IMR-90 (cell line): ENCODE measurements at regions not wholly inside any gene's neighbourhood (a gene's known extent, or its start where the extent isn't known, plus 50 kb on each side); places are given as distances from the start of the nearest gene placed in this dataset.

Source experiments
- ATAC-seq: fragments of 200-7000 bp; cut with Tn5 transposase; 2 replicates; pipeline ENCODE4 v1.9.1; 2020; ENCODE audit warnings: low read depth, mild to moderate bottlenecking, moderate library complexity
- BruUV-seq: library from RNA; stranded (reverse); fragments of 400-500 nt; replicated peaks from 2 replicates; lab custom pipeline; 2021; lab: Mats Ljungman, UMichigan
- CTCF ChIA-PET: fragments of 300-600 bp; formaldehyde crosslinking; extraction: SDS; loops from one replicate; lab custom pipeline; 2021; ENCODE audit warnings: antibody characterized with exemption; lab: Yijun Ruan, JAX
- POLR2A ChIA-PET: fragments of 300-600 bp; sonication (Branson Sonifier 250); formaldehyde crosslinking; loops from one replicate; lab custom pipeline; 2022; ENCODE audit warnings: antibody characterized with exemption; ENCODE audit not compliant: unreplicated experiment; lab: Charles Lee
- DNase-seq: peaks from one replicate; pipeline ENCODE4 v3.0.0; 2013
- H2AFZ ChIP-seq: replicated peaks from 2 replicates; pipeline ENCODE3; 2013; ENCODE audit warnings: low read length, mild to moderate bottlenecking; ENCODE audit not compliant: poor library complexity
- H2AK5ac ChIP-seq: 2 replicates; pipeline ENCODE4 v1.6.1; 2013; ENCODE audit warnings: low read depth, low read length, inconsistent platforms
- H2AK9ac ChIP-seq: replicated peaks from 2 replicates; pipeline ENCODE3; 2013; ENCODE audit warnings: mild to moderate bottlenecking, low read depth, low read length, moderate library complexity; ENCODE audit not compliant: poor library complexity
- H2BK120ac ChIP-seq: 2 replicates; pipeline ENCODE4 v1.6.1; 2013; ENCODE audit warnings: low read depth, low read length, inconsistent platforms
- H2BK15ac ChIP-seq: 3 replicates; pipeline ENCODE4 v1.6.1; 2013; ENCODE audit warnings: low read depth, low read length, inconsistent platforms
- H2BK20ac ChIP-seq: 2 replicates; pipeline ENCODE4 v1.6.1; 2013; ENCODE audit warnings: low read depth, mild to moderate bottlenecking, inconsistent platforms, low read length, moderate library complexity
- H2BK5ac ChIP-seq: 2 replicates; pipeline ENCODE4 v1.6.1; 2013; ENCODE audit warnings: mild to moderate bottlenecking, low read depth, low read length, inconsistent platforms; ENCODE audit not compliant: poor library complexity, severe bottlenecking
- H3K14ac ChIP-seq: replicated peaks from 2 replicates; pipeline ENCODE4 v1.6.1; 2013; ENCODE audit warnings: low read depth, low read length, inconsistent platforms
- H3K18ac ChIP-seq: 2 replicates; pipeline ENCODE4 v1.6.1; 2013; ENCODE audit warnings: low read depth, low read length, control low read depth
- H3K23ac ChIP-seq: 2 replicates; pipeline ENCODE4 v1.6.1; 2013; ENCODE audit warnings: low read depth, low read length, inconsistent platforms
- H3K27ac ChIP-seq: 2 replicates; pipeline ENCODE4 v1.5.1; 2013; ENCODE audit warnings: mild to moderate bottlenecking, control low read depth, low read length; ENCODE audit not compliant: insufficient read depth
- H3K27me3 ChIP-seq: 2 replicates; pipeline ENCODE4 v1.6.1; 2013; ENCODE audit warnings: low read length; ENCODE audit not compliant: control insufficient read depth, insufficient read depth
- H3K36me3 ChIP-seq: 2 replicates; pipeline ENCODE4 v1.6.1; 2013; ENCODE audit warnings: low read length, mixed read lengths; ENCODE audit not compliant: control insufficient read depth, insufficient read depth
- H3K4ac ChIP-seq: 2 replicates; pipeline ENCODE4 v1.6.1; 2013; ENCODE audit warnings: low read depth, low read length, inconsistent platforms
- H3K4me1 ChIP-seq: 2 replicates; pipeline ENCODE4 v1.6.1; 2013; ENCODE audit warnings: low read length, mixed read lengths; ENCODE audit not compliant: control insufficient read depth, insufficient read depth
- H3K4me2 ChIP-seq: 2 replicates; pipeline ENCODE4 v1.6.1; 2013; ENCODE audit warnings: low read depth, mild to moderate bottlenecking, control low read depth, low read length, moderate library complexity
- H3K4me3 ChIP-seq: 2 replicates; pipeline ENCODE4 v1.5.1; 2013; ENCODE audit warnings: low read depth, mild to moderate bottlenecking, control low read depth, low read length, moderate library complexity; ENCODE audit not compliant: insufficient read depth
- H3K56ac ChIP-seq: 2 replicates; pipeline ENCODE4 v1.6.1; 2013; ENCODE audit warnings: low read length, inconsistent platforms; ENCODE audit not compliant: insufficient read depth; ENCODE audit errors: extremely low read depth
- H3K79me1 ChIP-seq, 2 experiments: 2 replicates each; pipeline ENCODE4 v1.6.1; 2013; ENCODE audit warnings: low read length in 2 of 2, inconsistent platforms in 1 of 2, low read depth in 1 of 2
- H3K9ac ChIP-seq: 2 replicates; pipeline ENCODE4 v1.6.1; 2013; ENCODE audit warnings: low read depth, low read length, control low read depth
- H3K9me1 ChIP-seq: 2 replicates; pipeline ENCODE4 v1.6.1; 2013; ENCODE audit warnings: low read length, inconsistent platforms; ENCODE audit not compliant: insufficient read depth
- H3K9me3 ChIP-seq: 2 replicates; pipeline ENCODE4 v1.6.1; 2013; ENCODE audit warnings: low read length; ENCODE audit not compliant: control insufficient read depth, insufficient read depth
- H4K20me1 ChIP-seq: 2 replicates; pipeline ENCODE4 v1.6.1; 2013; ENCODE audit warnings: low read length, inconsistent platforms; ENCODE audit not compliant: insufficient read depth
- H4K5ac ChIP-seq: 2 replicates; pipeline ENCODE4 v1.6.1; 2013; ENCODE audit warnings: mild to moderate bottlenecking, low read depth, low read length, control low read depth
- H4K8ac ChIP-seq, 2 experiments: 2 replicates each; pipeline ENCODE4 v1.6.1; 2013; ENCODE audit warnings: low read depth in 2 of 2, low read length in 2 of 2, control low read depth in 1 of 2, inconsistent platforms in 1 of 2
- H4K91ac ChIP-seq: 2 replicates; pipeline ENCODE4 v1.6.1; 2013; ENCODE audit warnings: low read depth, low read length, inconsistent platforms; ENCODE audit not compliant: insufficient read depth
- CHD1 ChIP-seq: IDR thresholded peaks from 2 replicates; pipeline ENCODE4 v1.6.1; 2012; ENCODE audit warnings: low read depth, low read length, improper control_type of control experiment
- MAFK ChIP-seq: IDR thresholded peaks from 2 replicates; pipeline ENCODE4 v1.6.1; 2012; ENCODE audit warnings: low read depth, low read length, improper control_type of control experiment
- dilution Hi-C: fragments of 300-500 bp; cut with HindIII; formaldehyde crosslinking; loops from one replicate; pipeline ENCODE4 v1.14.3; 2018; ENCODE audit warnings: low sequenced_read_pairs; ENCODE audit not compliant: unreplicated experiment
- in situ Hi-C: fragments of 300-500 bp; cut with MboI; formaldehyde crosslinking; loops from 3 replicates; pipeline ENCODE4 v1.14.3; 2019; ENCODE audit warnings: low sequenced_read_pairs, inconsistent platforms, mixed read lengths
- intact Hi-C: fragments of 100-400 bp; cut with micrococcal nuclease; formaldehyde crosslinking; loops from 2 replicates; pipeline ENCODE4 v1.10.0; 2022

- ChIA-PET CTCF (interaction anchor here (1.0 kb wide), 1 partner anchor 8 kb away, joined by 3 read pairs; no protein-coding TSS in a partner anchor), POLR2A (no interaction called here)
- no peaks in the 10 kb centered on the region for H3K4me1 ChIP-seq
- H2AK9ac ChIP-seq: no peak overlapping the region
- no peak overlapping the region for H2BK5ac ChIP-seq
- H3K79me1 ChIP-seq: no peaks in the 10 kb centered on the region
- no peak for DNase-seq
- no peak overlapping the region for H2AFZ ChIP-seq
- TF ChIP-seq MAFK (no peak), CHD1 (no peak)
- H4K91ac ChIP-seq: no peak overlapping the region
- H3K56ac ChIP-seq: no peak overlapping the region
- in situ Hi-C loops (no loop called here), dilution Hi-C loops (no loop called here), intact Hi-C loops (no loop called here)
- no peaks in the 10 kb centered on the region for H4K20me1 ChIP-seq
- no peaks in the 10 kb centered on the region; the same call in 1 of the 2 replicates for H3K27me3 ChIP-seq
- no peak overlapping the region for H3K14ac ChIP-seq
- no peak overlapping the region for H3K18ac ChIP-seq
- H3K9me3 ChIP-seq: no peaks in the 10 kb centered on the region
- H2AK5ac ChIP-seq: no peak overlapping the region
- no peak for ATAC-seq
- H3K4me3 ChIP-seq: no peak overlapping the region
- H2BK120ac ChIP-seq: no peak overlapping the region
- H3K36me3 ChIP-seq: no peaks in the 10 kb centered on the region
- H3K4ac ChIP-seq: no peak overlapping the region
- BruUV-seq: no TSS peak
- no peak overlapping the region for H4K8ac ChIP-seq
- no peak overlapping the region for H3K9ac ChIP-seq
- no peak overlapping the region for H2BK20ac ChIP-seq
- no peak overlapping the region for H3K23ac ChIP-seq
- no peak overlapping the region for H3K4me2 ChIP-seq
- no peak overlapping the region for H4K5ac ChIP-seq
- H3K9me1 ChIP-seq: no peaks in the 10 kb centered on the region
- no peak overlapping the region for H3K27ac ChIP-seq
- H2BK15ac ChIP-seq: no peak overlapping the region
Observed at GRCh38 chr6:84508981-84509380, 255.4 kb downstream of the TBX18 start.
